ENCODE measurements at regions not wholly inside any gene's neighbourhood (a gene's known extent, or its start where the extent isn't known, plus 50 kb on each side); places are given as distances from the start of the nearest gene placed in this dataset.
"Not testable (repeated sequence)": the region's sequence is repeated elsewhere in the genome, so short reads cannot be mapped to it uniquely, and the experiment has no call there.

DNA sequence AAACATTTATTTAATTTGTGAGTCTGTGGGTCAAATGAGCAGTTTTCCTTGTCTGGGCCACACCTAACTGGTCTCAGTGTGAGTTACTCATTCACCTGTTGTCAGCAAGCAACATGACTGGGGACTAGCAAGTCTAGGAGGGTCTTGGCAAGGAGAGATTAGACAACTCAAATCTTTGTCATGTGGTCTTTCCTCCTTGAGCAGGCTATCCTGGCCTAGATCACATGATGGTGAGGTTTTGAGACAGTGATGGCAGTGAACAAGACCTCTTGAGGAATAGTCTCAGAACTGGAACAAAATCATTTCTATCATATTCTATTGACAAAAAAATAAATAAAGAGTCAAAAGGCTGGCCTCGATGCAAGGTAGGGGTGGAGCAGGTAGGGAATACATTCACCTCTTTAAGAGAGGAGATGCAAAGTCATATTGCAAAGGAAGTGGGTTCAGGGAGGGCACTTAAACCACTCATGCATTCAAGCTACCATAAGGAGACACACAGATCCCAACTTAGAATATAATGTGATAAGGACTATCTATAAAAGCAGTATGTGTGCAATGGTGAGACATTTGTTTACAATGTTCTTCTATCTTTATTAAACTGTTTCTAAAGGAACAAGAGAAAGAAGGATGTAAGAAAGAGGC lies 135.7 kb downstream of the ZNF330 start:
- Histone ChIP-seq H3K27me3 (ENCODE audit: control insufficient read depth in 3 of 3, insufficient read depth in 3 of 3, low read length in 3 of 3) (no peaks in the 10 kb centered on the region), H3K9me3 (ENCODE audit: control insufficient read depth in 3 of 3, low read length in 3 of 3) (no peaks in the 10 kb centered on the region), H3K4me3 (ENCODE audit: low read length in 3 of 3) (no peak overlapping the region), H3K9ac (ENCODE audit: low read depth in 1 of 3, low read length in 3 of 3) (no peak overlapping the region), H3K36me3 (ENCODE audit: control insufficient read depth in 3 of 3, insufficient read depth in 3 of 3, low read length in 3 of 3) (no peaks in the 10 kb centered on the region), H3K4me1 (ENCODE audit: control insufficient read depth in 3 of 3, insufficient read depth in 3 of 3, low read length in 3 of 3) (no peaks in the 10 kb centered on the region), H3K27ac (ENCODE audit: low read depth, low read length) (no peak overlapping the region)

DNA sequence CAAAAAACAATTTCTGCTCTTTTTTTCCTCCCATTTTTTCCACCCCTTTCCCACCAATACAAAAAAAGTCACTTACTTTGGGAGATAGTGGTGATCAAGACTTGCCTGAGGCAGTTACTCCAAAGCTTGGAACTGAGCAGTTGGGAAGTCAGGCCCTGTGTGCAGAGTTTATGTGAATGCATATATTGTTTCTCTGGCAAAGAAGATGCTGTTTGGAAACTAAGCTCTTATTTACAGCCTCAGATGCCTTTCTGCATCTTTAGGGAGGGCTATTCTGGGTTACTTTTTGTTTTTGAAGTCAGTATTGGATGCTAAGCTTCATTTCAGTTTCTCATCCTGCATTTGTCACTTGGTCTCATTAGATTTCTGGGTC lies 136.3 kb downstream of the ZNF330 start:
- H3K4me3 ChIP-seq (ENCODE audit: low read length in 3 of 3) = no peak overlapping the region
- H3K4me1 ChIP-seq (ENCODE audit: control insufficient read depth in 3 of 3, insufficient read depth in 3 of 3, low read length in 3 of 3) = no peaks in the 10 kb centered on the region
- H3K36me3 ChIP-seq (ENCODE audit: control insufficient read depth in 3 of 3, insufficient read depth in 3 of 3, low read length in 3 of 3) = no peaks in the 10 kb centered on the region
- H3K27me3 ChIP-seq (ENCODE audit: control insufficient read depth in 3 of 3, insufficient read depth in 3 of 3, low read length in 3 of 3) = no peaks in the 10 kb centered on the region
- H3K9ac ChIP-seq (ENCODE audit: low read depth in 1 of 3, low read length in 3 of 3) = no peak overlapping the region
- no peak overlapping the region for H3K27ac ChIP-seq (ENCODE audit: low read depth, low read length)
- no peaks in the 10 kb centered on the region for H3K9me3 ChIP-seq (ENCODE audit: control insufficient read depth in 3 of 3, low read length in 3 of 3)

DNA sequence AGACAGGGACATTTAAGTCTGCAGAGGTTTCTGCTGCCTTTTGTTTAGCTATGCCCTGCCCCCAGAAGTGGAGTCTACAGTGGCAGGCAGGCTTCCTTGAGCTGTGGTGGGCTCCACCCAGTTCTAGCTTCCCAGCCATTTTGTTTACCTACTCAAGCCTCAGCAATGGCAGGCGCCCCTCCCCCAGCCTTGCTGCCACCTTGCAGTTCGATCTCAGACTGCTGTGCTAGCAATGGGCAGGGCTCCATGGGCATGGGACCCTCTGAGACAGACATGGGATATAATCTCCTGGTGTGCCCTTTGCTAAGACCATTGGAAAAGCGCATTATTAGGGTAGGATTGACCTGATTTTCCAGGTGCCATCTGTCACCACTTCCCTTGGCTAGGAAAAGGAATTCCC lies 147.5 kb downstream of the ZNF330 start:
- not testable (repeated sequence) for H3K9ac ChIP-seq (ENCODE audit: low read depth in 1 of 3, low read length in 3 of 3); H3K4me3 ChIP-seq (ENCODE audit: low read length in 3 of 3); H3K27ac ChIP-seq (ENCODE audit: low read depth, low read length); H3K9me3 ChIP-seq (ENCODE audit: control insufficient read depth in 3 of 3, low read length in 3 of 3); H3K36me3 ChIP-seq (ENCODE audit: control insufficient read depth in 3 of 3, insufficient read depth in 3 of 3, low read length in 3 of 3); H3K27me3 ChIP-seq (ENCODE audit: control insufficient read depth in 3 of 3, insufficient read depth in 3 of 3, low read length in 3 of 3); H3K4me1 ChIP-seq (ENCODE audit: control insufficient read depth in 3 of 3, insufficient read depth in 3 of 3, low read length in 3 of 3)

- Histone ChIP-seq H3K9me3 (ENCODE audit: control insufficient read depth in 3 of 3, low read length in 3 of 3) (no peaks in the 10 kb centered on the region), H3K27ac (ENCODE audit: low read depth, low read length) (no peak overlapping the region), H3K9ac (ENCODE audit: low read depth in 1 of 3, low read length in 3 of 3) (no peak overlapping the region), H3K27me3 (ENCODE audit: control insufficient read depth in 3 of 3, insufficient read depth in 3 of 3, low read length in 3 of 3) (peaks cover 0 to 2% (median 0%) of the 10 kb centered on the region in 3 donors), H3K4me3 (ENCODE audit: low read length in 3 of 3) (no peak overlapping the region), H3K4me1 (ENCODE audit: control insufficient read depth in 3 of 3, insufficient read depth in 3 of 3, low read length in 3 of 3) (no peaks in the 10 kb centered on the region), H3K36me3 (ENCODE audit: control insufficient read depth in 3 of 3, insufficient read depth in 3 of 3, low read length in 3 of 3) (no peaks in the 10 kb centered on the region)
These were observed 150.5 kb downstream of the ZNF330 start for GRCh38 chr4:141371206-141371605.

DNA sequence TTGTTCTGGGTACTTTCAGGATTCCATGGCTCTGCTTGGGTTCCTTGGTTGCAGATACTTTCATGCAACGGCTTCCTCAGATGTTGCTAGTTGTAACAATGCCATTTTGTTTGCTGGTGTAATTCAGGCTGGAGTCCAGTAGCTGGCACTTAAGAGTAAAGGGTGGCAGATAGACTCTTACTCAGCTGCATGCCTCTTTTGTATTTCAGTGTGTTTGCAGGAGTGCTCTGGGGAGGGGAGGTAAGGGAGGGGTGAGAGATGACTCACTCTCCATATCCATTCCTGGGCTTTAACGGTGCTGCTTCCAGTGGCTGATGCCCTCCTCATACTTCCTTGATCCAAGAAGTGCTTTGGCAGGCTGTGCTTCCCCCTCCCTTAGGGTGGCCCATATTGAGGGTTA lies 155.2 kb downstream of the ZNF330 start:
- H3K4me1 ChIP-seq (ENCODE audit: control insufficient read depth in 3 of 3, insufficient read depth in 3 of 3, low read length in 3 of 3) = no peaks in the 10 kb centered on the region
- no peaks in the 10 kb centered on the region for H3K27me3 ChIP-seq (ENCODE audit: control insufficient read depth in 3 of 3, insufficient read depth in 3 of 3, low read length in 3 of 3)
- H3K9me3 ChIP-seq (ENCODE audit: control insufficient read depth in 3 of 3, low read length in 3 of 3) = no peaks in the 10 kb centered on the region
- no peaks in the 10 kb centered on the region for H3K36me3 ChIP-seq (ENCODE audit: control insufficient read depth in 3 of 3, insufficient read depth in 3 of 3, low read length in 3 of 3)
- H3K27ac ChIP-seq (ENCODE audit: low read depth, low read length) = no peak overlapping the region
- H3K4me3 ChIP-seq (ENCODE audit: low read length in 3 of 3) = no peak overlapping the region
- no peak overlapping the region for H3K9ac ChIP-seq (ENCODE audit: low read depth in 1 of 3, low read length in 3 of 3)

DNA sequence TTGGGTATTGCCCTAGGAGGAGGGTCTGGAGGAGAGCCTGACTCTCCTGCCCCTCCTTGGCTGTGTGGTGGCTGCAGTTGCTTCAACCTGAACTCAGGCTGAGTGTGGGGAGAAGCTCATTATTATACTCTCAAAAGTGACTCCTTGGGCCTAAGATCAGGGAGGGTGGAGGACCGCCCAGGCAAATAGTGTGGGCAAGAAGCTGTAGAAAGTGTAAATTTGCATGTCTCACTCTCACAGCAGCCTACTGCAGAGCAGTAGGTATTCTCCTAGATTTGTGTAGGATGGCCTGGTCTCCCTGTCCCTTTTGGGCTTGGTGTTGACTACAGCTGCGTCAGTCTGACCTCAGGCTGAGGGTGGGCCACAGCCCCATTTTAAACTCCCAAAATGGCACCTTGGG lies 156.1 kb downstream of the ZNF330 start:
- H3K27ac ChIP-seq (ENCODE audit: low read depth, low read length) = no peak overlapping the region
- H3K27me3 ChIP-seq (ENCODE audit: control insufficient read depth in 3 of 3, insufficient read depth in 3 of 3, low read length in 3 of 3) = no peaks in the 10 kb centered on the region
- no peak overlapping the region for H3K9ac ChIP-seq (ENCODE audit: low read depth in 1 of 3, low read length in 3 of 3)
- H3K36me3 ChIP-seq (ENCODE audit: control insufficient read depth in 3 of 3, insufficient read depth in 3 of 3, low read length in 3 of 3) = no peaks in the 10 kb centered on the region
- H3K9me3 ChIP-seq (ENCODE audit: control insufficient read depth in 3 of 3, low read length in 3 of 3) = no peaks in the 10 kb centered on the region
- H3K4me3 ChIP-seq (ENCODE audit: low read length in 3 of 3) = no peak overlapping the region
- no peaks in the 10 kb centered on the region for H3K4me1 ChIP-seq (ENCODE audit: control insufficient read depth in 3 of 3, insufficient read depth in 3 of 3, low read length in 3 of 3)

- H3K27ac ChIP-seq (ENCODE audit: low read depth, low read length) = no peak overlapping the region
- no peak overlapping the region for H3K9ac ChIP-seq (ENCODE audit: low read depth in 1 of 3, low read length in 3 of 3)
- no peaks in the 10 kb centered on the region for H3K27me3 ChIP-seq (ENCODE audit: control insufficient read depth in 3 of 3, insufficient read depth in 3 of 3, low read length in 3 of 3)
- no peaks in the 10 kb centered on the region for H3K36me3 ChIP-seq (ENCODE audit: control insufficient read depth in 3 of 3, insufficient read depth in 3 of 3, low read length in 3 of 3)
- no peaks in the 10 kb centered on the region for H3K9me3 ChIP-seq (ENCODE audit: control insufficient read depth in 3 of 3, low read length in 3 of 3)
- no peaks in the 10 kb centered on the region for H3K4me1 ChIP-seq (ENCODE audit: control insufficient read depth in 3 of 3, insufficient read depth in 3 of 3, low read length in 3 of 3)
- H3K4me3 ChIP-seq (ENCODE audit: low read length in 3 of 3) = no peak overlapping the region
These were observed 166.6 kb downstream of the ZNF330 start for GRCh38 chr4:141387299-141387698.

DNA sequence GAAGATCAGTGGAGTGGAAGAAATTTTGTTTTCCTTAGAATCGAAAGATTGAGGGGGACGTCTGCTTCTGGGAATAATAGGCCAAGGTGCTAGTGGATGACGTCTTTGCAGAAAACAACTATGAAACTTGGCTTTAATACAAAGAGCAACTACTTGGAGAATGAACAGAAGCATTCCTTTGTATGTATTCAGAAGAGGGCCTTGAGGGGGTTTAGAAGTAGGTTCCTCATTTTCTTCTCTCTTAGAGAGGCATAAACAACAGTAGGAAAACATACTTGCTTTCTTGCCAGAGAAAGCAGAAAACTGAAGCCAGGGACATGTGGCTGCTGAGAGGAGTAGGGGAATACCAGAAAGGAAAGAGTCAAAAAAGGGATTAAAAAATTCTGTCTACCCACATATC lies 167.8 kb downstream of the ZNF330 start:
- H3K9me3 ChIP-seq (ENCODE audit: control insufficient read depth in 3 of 3, low read length in 3 of 3) = no peaks in the 10 kb centered on the region
- no peak overlapping the region for H3K4me3 ChIP-seq (ENCODE audit: low read length in 3 of 3)
- no peaks in the 10 kb centered on the region for H3K36me3 ChIP-seq (ENCODE audit: control insufficient read depth in 3 of 3, insufficient read depth in 3 of 3, low read length in 3 of 3)
- H3K4me1 ChIP-seq (ENCODE audit: control insufficient read depth in 3 of 3, insufficient read depth in 3 of 3, low read length in 3 of 3) = no peaks in the 10 kb centered on the region
- H3K9ac ChIP-seq (ENCODE audit: low read depth in 1 of 3, low read length in 3 of 3) = no peak overlapping the region
- H3K27me3 ChIP-seq (ENCODE audit: control insufficient read depth in 3 of 3, insufficient read depth in 3 of 3, low read length in 3 of 3) = no peaks in the 10 kb centered on the region
- H3K27ac ChIP-seq (ENCODE audit: low read depth, low read length) = no peak overlapping the region

DNA sequence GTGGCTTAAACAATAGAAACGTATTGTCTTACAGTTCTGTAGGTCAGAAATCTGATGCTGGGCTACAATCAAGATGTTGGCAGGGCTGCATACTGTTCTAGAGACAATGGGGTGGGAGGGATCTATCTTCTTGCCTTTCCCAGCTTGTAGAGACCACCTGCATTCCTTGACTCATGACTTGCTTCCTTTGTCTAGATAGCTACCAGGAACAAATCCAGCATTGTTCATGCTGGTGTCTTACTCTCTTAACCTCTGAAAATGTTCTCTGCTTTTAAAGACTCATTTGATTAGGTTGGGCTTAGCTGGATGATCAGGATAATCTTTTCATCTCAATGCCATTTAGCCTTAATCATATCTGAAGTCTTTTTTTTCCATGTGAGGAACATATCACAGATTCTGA lies 169.0 kb downstream of the ZNF330 start:
- no peaks in the 10 kb centered on the region for H3K9me3 ChIP-seq (ENCODE audit: control insufficient read depth in 3 of 3, low read length in 3 of 3)
- H3K27ac ChIP-seq (ENCODE audit: low read depth, low read length) = no peak overlapping the region
- no peaks in the 10 kb centered on the region for H3K27me3 ChIP-seq (ENCODE audit: control insufficient read depth in 3 of 3, insufficient read depth in 3 of 3, low read length in 3 of 3)
- no peak overlapping the region for H3K9ac ChIP-seq (ENCODE audit: low read depth in 1 of 3, low read length in 3 of 3)
- H3K4me3 ChIP-seq (ENCODE audit: low read length in 3 of 3) = no peak overlapping the region
- no peaks in the 10 kb centered on the region for H3K36me3 ChIP-seq (ENCODE audit: control insufficient read depth in 3 of 3, insufficient read depth in 3 of 3, low read length in 3 of 3)
- no peaks in the 10 kb centered on the region for H3K4me1 ChIP-seq (ENCODE audit: control insufficient read depth in 3 of 3, insufficient read depth in 3 of 3, low read length in 3 of 3)

DNA sequence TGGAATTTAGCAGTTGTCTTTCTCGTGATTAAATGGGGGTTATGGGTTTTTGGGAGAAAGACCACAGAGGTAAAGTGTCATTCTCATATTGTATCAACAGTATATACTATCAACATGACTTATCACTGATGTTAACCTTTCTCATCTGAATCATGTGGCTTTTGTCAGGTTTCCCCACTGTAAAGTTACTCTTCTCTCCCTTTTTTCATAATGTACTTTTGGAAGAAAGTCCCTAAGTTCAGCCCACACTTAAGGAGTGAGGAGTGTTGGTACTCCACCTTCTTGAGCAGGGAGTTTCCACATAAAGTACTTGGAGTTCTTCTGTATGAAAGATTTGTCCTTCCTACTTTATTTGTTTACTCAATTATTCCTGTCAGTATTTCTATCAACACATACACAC lies 169.9 kb downstream of the ZNF330 start:
- Histone ChIP-seq H3K27me3 (ENCODE audit: control insufficient read depth in 3 of 3, insufficient read depth in 3 of 3, low read length in 3 of 3) (no peaks in the 10 kb centered on the region), H3K4me3 (ENCODE audit: low read length in 3 of 3) (no peak overlapping the region), H3K27ac (ENCODE audit: low read depth, low read length) (no peak overlapping the region), H3K36me3 (ENCODE audit: control insufficient read depth in 3 of 3, insufficient read depth in 3 of 3, low read length in 3 of 3) (no peaks in the 10 kb centered on the region), H3K9ac (ENCODE audit: low read depth in 1 of 3, low read length in 3 of 3) (no peak overlapping the region), H3K4me1 (ENCODE audit: control insufficient read depth in 3 of 3, insufficient read depth in 3 of 3, low read length in 3 of 3) (no peaks in the 10 kb centered on the region), H3K9me3 (ENCODE audit: control insufficient read depth in 3 of 3, low read length in 3 of 3) (no peaks in the 10 kb centered on the region)

DNA sequence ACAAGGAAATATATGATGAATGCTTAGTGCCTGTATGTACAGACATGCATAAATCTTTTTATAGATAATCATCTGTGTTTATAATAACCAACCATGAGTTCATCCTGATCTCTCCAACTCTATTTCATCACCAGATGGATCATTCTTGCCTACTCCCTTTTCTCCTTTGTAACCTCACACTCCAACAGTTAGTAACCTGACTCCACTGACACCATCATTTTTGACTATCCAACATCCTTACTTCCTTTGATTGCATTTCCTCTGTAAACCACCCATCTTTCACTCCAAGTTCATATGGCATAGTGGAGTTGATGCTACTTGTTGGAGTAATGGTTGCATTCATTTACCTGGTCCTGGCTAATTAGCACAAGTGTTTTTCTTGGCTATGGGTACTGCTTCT lies 170.6 kb downstream of the ZNF330 start:
- H3K9ac ChIP-seq (ENCODE audit: low read depth in 1 of 3, low read length in 3 of 3) = no peak overlapping the region
- H3K4me3 ChIP-seq (ENCODE audit: low read length in 3 of 3) = no peak overlapping the region
- no peaks in the 10 kb centered on the region for H3K4me1 ChIP-seq (ENCODE audit: control insufficient read depth in 3 of 3, insufficient read depth in 3 of 3, low read length in 3 of 3)

More for the DNA sequence above, 170.6 kb downstream of the ZNF330 start:
- Histone ChIP-seq H3K27me3 (ENCODE audit: control insufficient read depth in 3 of 3, insufficient read depth in 3 of 3, low read length in 3 of 3) (no peaks in the 10 kb centered on the region), H3K9me3 (ENCODE audit: control insufficient read depth in 3 of 3, low read length in 3 of 3) (no peaks in the 10 kb centered on the region), H3K36me3 (ENCODE audit: control insufficient read depth in 3 of 3, insufficient read depth in 3 of 3, low read length in 3 of 3) (no peaks in the 10 kb centered on the region), H3K27ac (ENCODE audit: low read depth, low read length) (no peak overlapping the region)

All from skeletal muscle tissue (tissue), 3 donors.